ENCODE measurements at regions not wholly inside any gene's neighbourhood (a gene's known extent, or its start where the extent isn't known, plus 50 kb on each side); places are given as distances from the start of the nearest gene placed in this dataset.

- no peak for TF ChIP-seq POLR2A (IDR thresholded peaks at IDR 0.05)
- TF ChIP-seq CTCF (IDR thresholded peaks at IDR 0.05), result no peak
Measured at GRCh38 chr22:23431337-23432072, 148.6 kb downstream of the IGLL1 start.

Data from right lobe of liver (tissue), 4 donors.